DND-41 (cell line): ENCODE measurements at regions not wholly inside any gene's neighbourhood (a gene's known extent, or its start where the extent isn't known, plus 50 kb on each side); places are given as distances from the start of the nearest gene placed in this dataset.

Source experiments
- ATAC-seq: fragments of 200-7000 bp; cut with Tn5 transposase; 3 replicates; pipeline ENCODE4 v1.9.1; 2021; ENCODE audit warnings: low read depth; ENCODE audit not compliant: insufficient read depth
- DNase-seq: peaks from one replicate; pipeline ENCODE4 v3.0.0-alpha.2; 2020
- H2AFZ ChIP-seq: 2 replicates; pipeline ENCODE4 v1.6.0; 2012; ENCODE audit warnings: low read depth, low read length
- H3K27ac ChIP-seq: 2 replicates; pipeline ENCODE4 v1.5.1; 2012; ENCODE audit warnings: low read length, inconsistent platforms
- H3K27me3 ChIP-seq: fragments of 200-600 bp; sonication (generic); 2 replicates; pipeline ENCODE4 v1.6.0; 2012; ENCODE audit warnings: low read length, mild to moderate bottlenecking, inconsistent platforms; ENCODE audit not compliant: insufficient read depth, poor library complexity
- H3K36me3 ChIP-seq: 2 replicates; pipeline ENCODE4 v1.5.1; 2012; ENCODE audit warnings: low read length, inconsistent platforms; ENCODE audit not compliant: insufficient read depth
- H3K4me1 ChIP-seq: 2 replicates; pipeline ENCODE4 v1.5.1; 2012; ENCODE audit warnings: mild to moderate bottlenecking, low read length; ENCODE audit not compliant: insufficient read depth
- H3K4me2 ChIP-seq: 2 replicates; pipeline ENCODE4 v1.6.0; 2012; ENCODE audit warnings: mild to moderate bottlenecking, moderate library complexity, low read length, inconsistent platforms; ENCODE audit not compliant: insufficient read depth
- H3K4me3 ChIP-seq, 2 experiments: fragments of 200-600 bp in 1 of 2; shearing (Covaris generic) in 1 of 2; 2 replicates each; pipeline ENCODE4 v1.5.1; 2012 to 2016; ENCODE audit warnings: inconsistent platforms in 2 of 2, low read length in 2 of 2, mild to moderate bottlenecking in 2 of 2, low read depth in 1 of 2, moderate library complexity in 1 of 2
- H3K79me2 ChIP-seq: 2 replicates; pipeline ENCODE4 v1.6.0; 2012; ENCODE audit warnings: low read length, inconsistent platforms; ENCODE audit not compliant: insufficient read depth
- H3K9ac ChIP-seq: 2 replicates; pipeline ENCODE4 v1.6.0; 2012; ENCODE audit warnings: low read depth, mild to moderate bottlenecking, inconsistent platforms, low read length, moderate library complexity
- H3K9me3 ChIP-seq: 2 replicates; pipeline ENCODE4 v1.5.1; 2012; ENCODE audit warnings: low read length, moderate library complexity, mild to moderate bottlenecking, inconsistent platforms; ENCODE audit not compliant: insufficient read depth, severe bottlenecking
- H4K20me1 ChIP-seq: 2 replicates; pipeline ENCODE4 v1.6.0; 2012; ENCODE audit warnings: low read length; ENCODE audit not compliant: insufficient read depth
- EZH2 ChIP-seq: IDR thresholded peaks from 3 replicates; pipeline ENCODE4 v1.6.1; 2012; ENCODE audit warnings: borderline replicate concordance, low read depth, mild to moderate bottlenecking, moderate library complexity, low read length, inconsistent platforms; ENCODE audit not compliant: severe bottlenecking
- TF ChIP-seq, protein P1 (sequence below): IDR thresholded peaks from 2 replicates; pipeline ENCODE4 v1.5.1; 2012; ENCODE audit warnings: borderline replicate concordance, low read length, moderate library complexity, mild to moderate bottlenecking; ENCODE audit not compliant: poor library complexity, severe bottlenecking; ENCODE audit errors: extremely low read depth

DNA sequence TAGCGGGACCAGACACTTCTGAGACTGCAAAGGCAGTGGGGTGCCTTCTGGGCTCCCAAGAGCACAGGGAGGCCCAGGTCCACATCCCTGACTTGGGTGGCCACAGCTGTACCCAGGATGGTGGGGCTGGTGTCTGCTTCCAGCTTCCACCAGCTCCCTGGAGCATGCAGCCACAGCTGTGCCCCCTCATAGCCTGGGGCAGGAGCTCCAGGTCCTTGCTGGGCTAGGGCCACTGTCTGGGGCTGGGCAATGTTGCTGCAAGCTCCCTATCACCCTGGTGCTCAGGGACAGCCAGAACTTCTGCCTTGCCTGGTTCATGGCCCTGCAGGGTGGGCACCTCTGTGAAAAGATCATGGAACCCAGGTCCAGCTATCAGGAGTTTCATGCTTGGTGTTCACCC lies 673.9 kb downstream of the SH3BGRL start:
- no peak overlapping the region for H3K4me2 ChIP-seq
- no peaks in the 10 kb centered on the region for H3K4me1 ChIP-seq
- no peak overlapping the region for H3K27ac ChIP-seq
- no peaks in the 10 kb centered on the region for H3K36me3 ChIP-seq
- ATAC-seq (no peak), DNase-seq (no peak)
- no peak overlapping the region for H2AFZ ChIP-seq
- H4K20me1 ChIP-seq = no peaks in the 10 kb centered on the region
- no peaks in the 10 kb centered on the region for H3K9me3 ChIP-seq
- no peaks in the 10 kb centered on the region for H3K79me2 ChIP-seq
- no peaks in the 10 kb centered on the region for H3K27me3 ChIP-seq
- H3K4me3 ChIP-seq = no peak overlapping the region
- H3K9ac ChIP-seq = no peak overlapping the region
- TF ChIP-seq EZH2 = no peak
- TF ChIP-seq, protein P1, sequence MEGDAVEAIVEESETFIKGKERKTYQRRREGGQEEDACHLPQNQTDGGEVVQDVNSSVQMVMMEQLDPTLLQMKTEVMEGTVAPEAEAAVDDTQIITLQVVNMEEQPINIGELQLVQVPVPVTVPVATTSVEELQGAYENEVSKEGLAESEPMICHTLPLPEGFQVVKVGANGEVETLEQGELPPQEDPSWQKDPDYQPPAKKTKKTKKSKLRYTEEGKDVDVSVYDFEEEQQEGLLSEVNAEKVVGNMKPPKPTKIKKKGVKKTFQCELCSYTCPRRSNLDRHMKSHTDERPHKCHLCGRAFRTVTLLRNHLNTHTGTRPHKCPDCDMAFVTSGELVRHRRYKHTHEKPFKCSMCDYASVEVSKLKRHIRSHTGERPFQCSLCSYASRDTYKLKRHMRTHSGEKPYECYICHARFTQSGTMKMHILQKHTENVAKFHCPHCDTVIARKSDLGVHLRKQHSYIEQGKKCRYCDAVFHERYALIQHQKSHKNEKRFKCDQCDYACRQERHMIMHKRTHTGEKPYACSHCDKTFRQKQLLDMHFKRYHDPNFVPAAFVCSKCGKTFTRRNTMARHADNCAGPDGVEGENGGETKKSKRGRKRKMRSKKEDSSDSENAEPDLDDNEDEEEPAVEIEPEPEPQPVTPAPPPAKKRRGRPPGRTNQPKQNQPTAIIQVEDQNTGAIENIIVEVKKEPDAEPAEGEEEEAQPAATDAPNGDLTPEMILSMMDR = no peak

DNA sequence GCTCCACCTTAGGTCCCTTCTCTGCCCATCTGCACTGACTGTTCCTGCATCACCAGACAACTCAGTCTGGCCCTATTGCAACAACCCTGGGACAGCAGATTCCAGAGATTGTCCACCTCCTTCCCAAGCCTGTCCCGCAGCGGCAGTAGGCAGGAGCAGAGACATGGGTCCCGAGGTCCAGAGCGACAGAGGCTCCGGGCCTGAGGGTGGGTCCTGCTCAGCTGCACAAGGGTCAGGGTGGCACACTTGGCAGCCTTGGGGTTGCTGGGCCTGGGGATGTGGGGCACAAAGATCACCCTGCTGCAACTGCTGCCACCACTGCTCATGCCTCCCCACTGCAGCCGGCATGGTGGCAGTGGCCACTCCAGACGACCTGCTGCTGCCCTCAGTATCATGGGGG lies 674.5 kb downstream of the SH3BGRL start:
- DNase-seq (no peak), ATAC-seq (no peak)
- Histone ChIP-seq H3K27ac (no peak overlapping the region), H3K4me2 (no peak overlapping the region), H3K27me3 (no peaks in the 10 kb centered on the region), H3K4me3 (no peak overlapping the region), H4K20me1 (no peaks in the 10 kb centered on the region), H3K4me1 (no peaks in the 10 kb centered on the region), H2AFZ (no peak overlapping the region), H3K36me3 (no peaks in the 10 kb centered on the region), H3K9ac (no peak overlapping the region), H3K79me2 (no peaks in the 10 kb centered on the region), H3K9me3 (no peaks in the 10 kb centered on the region)
- TF ChIP-seq, protein P1 = no peak
- TF ChIP-seq EZH2 = no peak

DNA sequence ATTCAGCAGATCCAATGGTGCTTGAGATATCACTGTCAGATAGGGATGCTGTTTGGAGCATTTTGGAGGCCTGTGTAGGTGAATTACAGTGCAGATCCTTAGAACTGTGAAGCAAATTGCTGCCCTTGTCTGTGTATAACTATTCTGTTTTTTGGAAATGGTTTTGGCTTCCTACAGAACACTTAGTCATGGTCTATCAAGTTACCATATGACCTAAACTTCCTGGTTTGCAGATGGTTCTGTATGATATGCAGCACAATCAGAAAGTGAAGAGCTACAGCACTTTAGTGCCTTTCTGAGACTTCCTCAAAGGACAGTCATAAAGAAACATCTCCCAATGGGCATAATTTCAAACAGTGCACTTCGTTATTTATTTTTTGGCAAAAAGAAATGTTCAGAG lies 688.6 kb downstream of the SH3BGRL start:
- Histone ChIP-seq H3K27me3 (no peaks in the 10 kb centered on the region), H3K4me3 (no peak overlapping the region), H3K36me3 (no peaks in the 10 kb centered on the region), H4K20me1 (no peaks in the 10 kb centered on the region), H3K9me3 (no peaks in the 10 kb centered on the region), H3K4me2 (no peak overlapping the region), H3K9ac (no peak overlapping the region), H3K79me2 (no peaks in the 10 kb centered on the region), H3K4me1 (no peaks in the 10 kb centered on the region), H3K27ac (no peak overlapping the region), H2AFZ (no peak overlapping the region)
- ATAC-seq (no peak), DNase-seq (no peak)
- no peak for TF ChIP-seq EZH2
- TF ChIP-seq, protein P1 = no peak

DNA sequence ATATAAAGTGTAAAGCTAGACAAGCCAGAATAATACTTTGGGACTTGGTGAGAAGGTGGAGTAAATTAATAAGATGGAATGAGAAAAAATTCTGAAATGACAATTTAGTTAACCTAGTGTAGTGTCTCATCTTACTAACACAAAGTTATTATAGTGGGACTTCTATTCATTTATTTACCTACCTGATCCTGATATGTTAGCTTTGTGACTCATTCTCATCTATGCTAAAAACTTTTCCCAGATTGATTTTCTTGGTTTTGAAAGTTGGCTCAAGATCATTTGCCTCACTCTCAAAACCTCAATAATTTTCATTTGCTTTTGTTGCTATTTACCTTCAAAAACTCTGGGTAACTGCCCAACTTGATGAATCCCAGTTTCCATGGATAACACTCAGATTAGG lies 698.6 kb downstream of the SH3BGRL start:
- H3K4me1 ChIP-seq = no peaks in the 10 kb centered on the region
- no peaks in the 10 kb centered on the region for H3K9me3 ChIP-seq
- H4K20me1 ChIP-seq = no peaks in the 10 kb centered on the region
- no peaks in the 10 kb centered on the region for H3K79me2 ChIP-seq
- DNase-seq = no peak
- H3K36me3 ChIP-seq = no peaks in the 10 kb centered on the region
- no peak overlapping the region for H3K9ac ChIP-seq
- H3K4me3 ChIP-seq = no peak overlapping the region
- TF ChIP-seq, protein P1 = no peak
- TF ChIP-seq EZH2 = no peak
- H3K4me2 ChIP-seq = no peak overlapping the region
- no peaks in the 10 kb centered on the region for H3K27me3 ChIP-seq
- H3K27ac ChIP-seq = no peak overlapping the region
- no peak for ATAC-seq
- no peak overlapping the region for H2AFZ ChIP-seq
